ENCODE measurements at regions not wholly inside any gene's neighbourhood (a gene's known extent, or its start where the extent isn't known, plus 50 kb on each side); places are given as distances from the start of the nearest gene placed in this dataset.

- TF ChIP-seq, protein P1, sequence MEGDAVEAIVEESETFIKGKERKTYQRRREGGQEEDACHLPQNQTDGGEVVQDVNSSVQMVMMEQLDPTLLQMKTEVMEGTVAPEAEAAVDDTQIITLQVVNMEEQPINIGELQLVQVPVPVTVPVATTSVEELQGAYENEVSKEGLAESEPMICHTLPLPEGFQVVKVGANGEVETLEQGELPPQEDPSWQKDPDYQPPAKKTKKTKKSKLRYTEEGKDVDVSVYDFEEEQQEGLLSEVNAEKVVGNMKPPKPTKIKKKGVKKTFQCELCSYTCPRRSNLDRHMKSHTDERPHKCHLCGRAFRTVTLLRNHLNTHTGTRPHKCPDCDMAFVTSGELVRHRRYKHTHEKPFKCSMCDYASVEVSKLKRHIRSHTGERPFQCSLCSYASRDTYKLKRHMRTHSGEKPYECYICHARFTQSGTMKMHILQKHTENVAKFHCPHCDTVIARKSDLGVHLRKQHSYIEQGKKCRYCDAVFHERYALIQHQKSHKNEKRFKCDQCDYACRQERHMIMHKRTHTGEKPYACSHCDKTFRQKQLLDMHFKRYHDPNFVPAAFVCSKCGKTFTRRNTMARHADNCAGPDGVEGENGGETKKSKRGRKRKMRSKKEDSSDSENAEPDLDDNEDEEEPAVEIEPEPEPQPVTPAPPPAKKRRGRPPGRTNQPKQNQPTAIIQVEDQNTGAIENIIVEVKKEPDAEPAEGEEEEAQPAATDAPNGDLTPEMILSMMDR (IDR thresholded peaks at IDR 0.05; ENCODE audit: low read length) = no peak
- TF ChIP-seq EZH2 (IDR thresholded peaks at IDR 0.05; ENCODE audit: borderline replicate concordance, low read length) = no peak
Measured at GRCh38 chr6:21511891-21512550, 81.5 kb upstream of the SOX4 start.

Measured in OCI-LY1 (cell line).